Upper lobe of left lung (tissue), 6 donors: ENCODE measurements at regions not wholly inside any gene's neighbourhood (a gene's known extent, or its start where the extent isn't known, plus 50 kb on each side); places are given as distances from the start of the nearest gene placed in this dataset.

Experiments
- ATAC-seq, 2 donors: fragments of 200-7000 bp; cut with Tn5 transposase; one replicate each; pipeline ENCODE4 v1.9.1; 2022; ENCODE audit warnings: mild to moderate bottlenecking in 2 of 2, moderate library complexity in 2 of 2; ENCODE audit not compliant: low FRiP score in 2 of 2
- DNase-seq, 2 donors: peaks; one replicate each; pipeline ENCODE4 v3.0.0-alpha.2; 2019 to 2020
- H3K27ac ChIP-seq, 4 donors: fragments of 200-600 bp; sonication (generic); one replicate each; pipeline ENCODE4 v1.5.1; 2016 to 2019
- H3K27me3 ChIP-seq, 4 donors: fragments of 200-600 bp; sonication (generic); one replicate each; pipeline ENCODE4 v1.5.1; 2017 to 2019
- H3K36me3 ChIP-seq, 4 donors: fragments of 200-600 bp; sonication (generic); one replicate each; pipeline ENCODE4 v1.5.1; 2016 to 2019
- H3K4me1 ChIP-seq, 4 donors: fragments of 200-600 bp; sonication (generic); one replicate each; pipeline ENCODE4 v1.5.1; 2018 to 2019
- H3K4me3 ChIP-seq, 4 donors: fragments of 200-600 bp; sonication (generic); one replicate each; pipeline ENCODE4 v1.5.1; 2017 to 2019; ENCODE audit warnings: mild to moderate bottlenecking in 2 of 4, moderate library complexity in 1 of 4
- H3K9me3 ChIP-seq, 4 donors: fragments of 200-600 bp; sonication (generic); one replicate each; pipeline ENCODE4 v1.5.1; 2018 to 2019
- EP300 ChIP-seq, 4 donors: sonication (generic); formaldehyde crosslinking; IDR thresholded peaks; one replicate each; pipeline ENCODE4 v1.5.1; 2017; ENCODE audit warnings: antibody characterized with exemption in 4 of 4, control low read depth in 2 of 4
- POLR2A ChIP-seq, 4 donors: fragments of 450-650 bp; IDR thresholded peaks; one replicate each; pipeline ENCODE4 v1.5.1; 2016 to 2017; ENCODE audit warnings: antibody characterized with exemption in 4 of 4, mild to moderate bottlenecking in 2 of 4
- POLR2AphosphoS5 ChIP-seq, 2 donors: sonication (generic); formaldehyde crosslinking; IDR thresholded peaks; one replicate each; pipeline ENCODE4 v1.5.1; 2017; ENCODE audit warnings: antibody characterized with exemption in 2 of 2
- WGBS, 2 donors: methylation state at CpG; one replicate each; pipeline ENCODE4 v1.1.5; 2017 to 2018; 5-methylcytosine and 5-hydroxymethylcytosine counted together
- TF ChIP-seq, protein P1 (sequence below), 6 experiments: fragments of 450-650 bp in 4 of 6; fragments of 200-600 bp in 2 of 6; sonication (generic) in 2 of 6; IDR thresholded peaks; one replicate each; pipeline ENCODE4 v1.5.1; 2016 to 2019; ENCODE audit warnings: antibody characterized with exemption in 6 of 6
- donor health status: DM: no; HTN: no; CAD: no; lungs with moderate emphysema.
- donor health status: DM: no; HTN: yes; CAD: no; lungs with severe emphysema.

- Histone ChIP-seq H3K4me3 (no peak overlapping the region), H3K9me3 (no peaks in the 10 kb centered on the region), H3K27me3 (no peaks in the 10 kb centered on the region), H3K27ac (no peak overlapping the region), H3K4me1 (no peaks in the 10 kb centered on the region), H3K36me3 (no peaks in the 10 kb centered on the region)
- TF ChIP-seq POLR2AphosphoS5 (IDR thresholded peaks at IDR 0.05) = no peak
- no peak for TF ChIP-seq EP300 (IDR thresholded peaks at IDR 0.05)
- no peak for TF ChIP-seq POLR2A (IDR thresholded peaks at IDR 0.05)
- TF ChIP-seq, protein P1, sequence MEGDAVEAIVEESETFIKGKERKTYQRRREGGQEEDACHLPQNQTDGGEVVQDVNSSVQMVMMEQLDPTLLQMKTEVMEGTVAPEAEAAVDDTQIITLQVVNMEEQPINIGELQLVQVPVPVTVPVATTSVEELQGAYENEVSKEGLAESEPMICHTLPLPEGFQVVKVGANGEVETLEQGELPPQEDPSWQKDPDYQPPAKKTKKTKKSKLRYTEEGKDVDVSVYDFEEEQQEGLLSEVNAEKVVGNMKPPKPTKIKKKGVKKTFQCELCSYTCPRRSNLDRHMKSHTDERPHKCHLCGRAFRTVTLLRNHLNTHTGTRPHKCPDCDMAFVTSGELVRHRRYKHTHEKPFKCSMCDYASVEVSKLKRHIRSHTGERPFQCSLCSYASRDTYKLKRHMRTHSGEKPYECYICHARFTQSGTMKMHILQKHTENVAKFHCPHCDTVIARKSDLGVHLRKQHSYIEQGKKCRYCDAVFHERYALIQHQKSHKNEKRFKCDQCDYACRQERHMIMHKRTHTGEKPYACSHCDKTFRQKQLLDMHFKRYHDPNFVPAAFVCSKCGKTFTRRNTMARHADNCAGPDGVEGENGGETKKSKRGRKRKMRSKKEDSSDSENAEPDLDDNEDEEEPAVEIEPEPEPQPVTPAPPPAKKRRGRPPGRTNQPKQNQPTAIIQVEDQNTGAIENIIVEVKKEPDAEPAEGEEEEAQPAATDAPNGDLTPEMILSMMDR (IDR thresholded peaks at IDR 0.05) = no peak
- 73 to 87% methylated on average over 6 of the region's 6 CpGs for WGBS, 2 donors
- DNase-seq (no peak), ATAC-seq (no peak)
Measured at GRCh38 chrX:143401160-143401559, 116.1 kb downstream of the SPANXN3 start.

DNA sequence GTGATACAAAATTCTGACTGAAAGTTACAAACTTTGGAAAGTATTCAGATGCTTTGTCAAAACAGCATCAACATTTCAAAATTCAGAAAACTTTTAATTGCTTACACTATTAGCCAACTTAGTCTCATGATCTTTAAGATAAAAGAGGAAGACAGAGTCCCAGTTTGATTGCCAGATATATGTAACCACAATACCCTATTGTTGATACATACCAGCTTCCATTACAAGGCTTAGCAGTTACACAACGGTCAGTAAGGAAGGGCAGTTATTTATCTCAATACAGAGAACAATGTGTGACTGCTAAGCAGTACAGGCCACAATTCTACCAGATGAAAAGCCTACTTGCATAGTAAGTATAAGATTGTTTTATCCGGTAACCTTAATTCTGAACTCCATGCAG is 138.4 kb downstream of the SPANXN3 start:
- Histone ChIP-seq H3K9me3 (peaks cover 0 to 5% (median 0%) of the 10 kb centered on the region in 4 donors), H3K27me3 (no peaks in the 10 kb centered on the region), H3K4me3 (no peak overlapping the region), H3K4me1 (no peaks in the 10 kb centered on the region), H3K36me3 (no peaks in the 10 kb centered on the region), H3K27ac (no peak overlapping the region)
- DNase-seq (no peak), ATAC-seq (no peak)
- TF ChIP-seq EP300 (IDR thresholded peaks at IDR 0.05) = no peak
- TF ChIP-seq, protein P1 (IDR thresholded peaks at IDR 0.05) = no peak
- no peak for TF ChIP-seq POLR2A (IDR thresholded peaks at IDR 0.05)
- no peak for TF ChIP-seq POLR2AphosphoS5 (IDR thresholded peaks at IDR 0.05)
- 45 to 70% methylated on average over 2 of the region's 2 CpGs for WGBS, 2 donors

GRCh38 chrX:143363419-143363818 is 153.9 kb downstream of the SPANXN3 start:
- Histone ChIP-seq H3K27ac (no peak overlapping the region), H3K4me1 (no peaks in the 10 kb centered on the region), H3K4me3 (no peak overlapping the region), H3K27me3 (no peaks in the 10 kb centered on the region), H3K36me3 (no peaks in the 10 kb centered on the region), H3K9me3 (no peaks in the 10 kb centered on the region)
- 57 to 63% methylated on average over 3 of the region's 3 CpGs for whole genome bisulfite sequencing, 2 donors
- TF ChIP-seq, protein P1 (IDR thresholded peaks at IDR 0.05) = no peak
- TF ChIP-seq POLR2A (IDR thresholded peaks at IDR 0.05) (no peak), POLR2AphosphoS5 (IDR thresholded peaks at IDR 0.05) (no peak), EP300 (IDR thresholded peaks at IDR 0.05) (no peak)
- ATAC-seq = no peak
- DNase-seq = no peak

GRCh38 chrX:143340190-143340589 is 177.1 kb downstream of the SPANXN3 start:
- 79 to 91% methylated on average over 1 of the region's 1 CpG for WGBS, 2 donors
- DNase-seq (no peak), ATAC-seq (no peak)
- no peaks in the 10 kb centered on the region for H3K27me3 ChIP-seq
- H3K27ac ChIP-seq = no peak overlapping the region
- TF ChIP-seq EP300 (IDR thresholded peaks at IDR 0.05) (no peak), POLR2A (IDR thresholded peaks at IDR 0.05) (no peak), POLR2AphosphoS5 (IDR thresholded peaks at IDR 0.05) (no peak)
- TF ChIP-seq, protein P1 (IDR thresholded peaks at IDR 0.05) = no peak
- H3K4me3 ChIP-seq = no peak overlapping the region
- H3K4me1 ChIP-seq = no peaks in the 10 kb centered on the region
- no peaks in the 10 kb centered on the region for H3K36me3 ChIP-seq
- H3K9me3 ChIP-seq = no peaks in the 10 kb centered on the region

- 54 to 66% methylated on average over 1 of the region's 1 CpG for WGBS, 2 donors
- no peak overlapping the region for H3K4me3 ChIP-seq
- no peak for ATAC-seq
- H3K27me3 ChIP-seq = no peaks in the 10 kb centered on the region
- no peaks in the 10 kb centered on the region for H3K36me3 ChIP-seq
- no peaks in the 10 kb centered on the region for H3K9me3 ChIP-seq
- no peak overlapping the region for H3K27ac ChIP-seq
- TF ChIP-seq POLR2AphosphoS5 (IDR thresholded peaks at IDR 0.05) = no peak
- TF ChIP-seq, protein P1 (IDR thresholded peaks at IDR 0.05) = no peak
- no peak for TF ChIP-seq EP300 (IDR thresholded peaks at IDR 0.05)
- no peak for TF ChIP-seq POLR2A (IDR thresholded peaks at IDR 0.05)
- DNase-seq = no peak
- no peaks in the 10 kb centered on the region for H3K4me1 ChIP-seq
Measured at GRCh38 chrX:143336261-143336660, 181.0 kb downstream of the SPANXN3 start.
